DND-41 (cell line): ENCODE measurements at regions not wholly inside any gene's neighbourhood (a gene's known extent, or its start where the extent isn't known, plus 50 kb on each side); places are given as distances from the start of the nearest gene placed in this dataset.
"Not testable (repeated sequence)": the region's sequence is repeated elsewhere in the genome, so short reads cannot be mapped to it uniquely, and the experiment has no call there.

Source experiments
- ATAC-seq: fragments of 200-7000 bp; cut with Tn5 transposase; 3 replicates; pipeline ENCODE4 v1.9.1; 2021; ENCODE audit warnings: low read depth; ENCODE audit not compliant: insufficient read depth
- DNase-seq: peaks from one replicate; pipeline ENCODE4 v3.0.0-alpha.2; 2020
- H2AFZ ChIP-seq: 2 replicates; pipeline ENCODE4 v1.6.0; 2012; ENCODE audit warnings: low read depth, low read length
- H3K27ac ChIP-seq: 2 replicates; pipeline ENCODE4 v1.5.1; 2012; ENCODE audit warnings: low read length, inconsistent platforms
- H3K27me3 ChIP-seq: fragments of 200-600 bp; sonication (generic); 2 replicates; pipeline ENCODE4 v1.6.0; 2012; ENCODE audit warnings: low read length, mild to moderate bottlenecking, inconsistent platforms; ENCODE audit not compliant: insufficient read depth, poor library complexity
- H3K36me3 ChIP-seq: 2 replicates; pipeline ENCODE4 v1.5.1; 2012; ENCODE audit warnings: low read length, inconsistent platforms; ENCODE audit not compliant: insufficient read depth
- H3K4me1 ChIP-seq: 2 replicates; pipeline ENCODE4 v1.5.1; 2012; ENCODE audit warnings: mild to moderate bottlenecking, low read length; ENCODE audit not compliant: insufficient read depth
- H3K4me2 ChIP-seq: 2 replicates; pipeline ENCODE4 v1.6.0; 2012; ENCODE audit warnings: mild to moderate bottlenecking, moderate library complexity, low read length, inconsistent platforms; ENCODE audit not compliant: insufficient read depth
- H3K4me3 ChIP-seq, 2 experiments: fragments of 200-600 bp in 1 of 2; shearing (Covaris generic) in 1 of 2; 2 replicates each; pipeline ENCODE4 v1.5.1; 2012 to 2016; ENCODE audit warnings: inconsistent platforms in 2 of 2, low read length in 2 of 2, mild to moderate bottlenecking in 2 of 2, low read depth in 1 of 2, moderate library complexity in 1 of 2
- H3K79me2 ChIP-seq: 2 replicates; pipeline ENCODE4 v1.6.0; 2012; ENCODE audit warnings: low read length, inconsistent platforms; ENCODE audit not compliant: insufficient read depth
- H3K9ac ChIP-seq: 2 replicates; pipeline ENCODE4 v1.6.0; 2012; ENCODE audit warnings: low read depth, mild to moderate bottlenecking, inconsistent platforms, low read length, moderate library complexity
- H3K9me3 ChIP-seq: 2 replicates; pipeline ENCODE4 v1.5.1; 2012; ENCODE audit warnings: low read length, moderate library complexity, mild to moderate bottlenecking, inconsistent platforms; ENCODE audit not compliant: insufficient read depth, severe bottlenecking
- H4K20me1 ChIP-seq: 2 replicates; pipeline ENCODE4 v1.6.0; 2012; ENCODE audit warnings: low read length; ENCODE audit not compliant: insufficient read depth
- CTCF ChIP-seq: IDR thresholded peaks from 2 replicates; pipeline ENCODE4 v1.5.1; 2012; ENCODE audit warnings: borderline replicate concordance, low read length, moderate library complexity, mild to moderate bottlenecking; ENCODE audit not compliant: poor library complexity, severe bottlenecking; ENCODE audit errors: extremely low read depth
- EZH2 ChIP-seq: IDR thresholded peaks from 3 replicates; pipeline ENCODE4 v1.6.1; 2012; ENCODE audit warnings: borderline replicate concordance, low read depth, mild to moderate bottlenecking, moderate library complexity, low read length, inconsistent platforms; ENCODE audit not compliant: severe bottlenecking

- DNase-seq (no peak), ATAC-seq (no peak)
- Histone ChIP-seq H3K9me3 (no peaks in the 10 kb centered on the region), H3K36me3 (no peaks in the 10 kb centered on the region), H3K4me2 (no peak overlapping the region), H2AFZ (no peak overlapping the region), H3K9ac (no peak overlapping the region), H4K20me1 (no peaks in the 10 kb centered on the region), H3K4me3 (no peak overlapping the region), H3K27ac (no peak overlapping the region), H3K4me1 (no peaks in the 10 kb centered on the region), H3K79me2 (no peaks in the 10 kb centered on the region), H3K27me3 (peaks cover 2% of the 10 kb centered on the region)
- TF ChIP-seq CTCF = no peak
- TF ChIP-seq EZH2 = no peak
Measured at GRCh38 chr1:166418344-166418933, 251.6 kb upstream of the FAM78B start.

GRCh38 chr1:166422586-166422985 lies 255.8 kb upstream of the FAM78B start:
- H3K36me3 ChIP-seq, ATAC-seq, H3K79me2 ChIP-seq, H4K20me1 ChIP-seq, H3K27ac ChIP-seq, H3K9ac ChIP-seq, H3K4me2 ChIP-seq, DNase-seq, H3K9me3 ChIP-seq, H3K4me3 ChIP-seq, H2AFZ ChIP-seq, H3K4me1 ChIP-seq, H3K27me3 ChIP-seq: not testable (repeated sequence)

- Histone ChIP-seq H3K9me3 (no peaks in the 10 kb centered on the region), H2AFZ (no peak overlapping the region), H3K4me1 (no peaks in the 10 kb centered on the region), H3K9ac (no peak overlapping the region), H3K4me3 (no peak overlapping the region), H3K27me3 (no peaks in the 10 kb centered on the region), H3K36me3 (no peaks in the 10 kb centered on the region), H3K27ac (no peak overlapping the region), H3K79me2 (no peaks in the 10 kb centered on the region), H3K4me2 (no peak overlapping the region), H4K20me1 (no peaks in the 10 kb centered on the region)
- ATAC-seq = no peak
- DNase-seq = no peak
- TF ChIP-seq EZH2 (no peak), CTCF (no peak)
Measured at GRCh38 chr1:166432655-166433054, 265.9 kb upstream of the FAM78B start.

DNA sequence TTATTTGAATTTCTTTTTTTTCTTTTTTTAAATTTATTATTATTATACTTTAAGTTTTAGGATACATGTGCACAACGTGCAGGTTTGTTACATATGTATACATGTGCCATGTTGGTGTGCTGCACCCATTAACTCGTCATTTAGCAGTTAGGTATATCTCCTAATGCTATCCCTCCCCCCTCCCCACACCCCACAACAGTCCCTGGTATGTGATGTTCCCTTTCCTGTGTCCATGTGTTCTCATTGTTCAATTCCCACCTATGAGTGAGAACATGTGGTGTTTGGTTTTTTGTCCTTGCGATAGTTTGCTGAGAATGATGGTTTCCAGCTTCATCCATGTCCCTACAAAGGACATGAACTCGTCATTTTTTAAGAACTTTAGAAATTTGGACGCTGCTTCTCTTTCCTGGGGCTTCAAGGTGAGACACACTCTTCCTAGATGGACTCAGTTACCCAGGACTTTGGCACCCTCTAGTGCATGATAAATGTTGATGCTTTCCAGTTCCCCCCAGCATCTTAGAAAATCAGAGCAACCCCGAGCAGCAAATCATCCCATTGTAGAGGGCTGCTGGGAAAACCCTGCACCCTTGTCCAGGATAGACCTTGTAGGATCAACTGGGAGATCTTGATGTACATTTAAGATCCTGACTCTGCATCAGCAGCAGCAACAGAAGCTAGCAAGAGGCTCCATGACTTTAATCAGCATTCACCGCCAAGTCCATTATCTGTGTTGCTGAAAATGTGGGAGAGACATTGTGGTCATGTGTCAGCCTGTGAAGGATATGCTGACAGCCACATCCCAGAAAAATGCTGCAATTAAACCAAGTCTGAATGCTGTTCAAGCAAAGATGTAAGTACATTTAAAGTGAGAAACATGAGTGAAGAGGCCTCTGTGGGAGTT lies 266.9 kb upstream of the FAM78B start:
- not testable (repeated sequence) for H3K9me3 ChIP-seq, H3K36me3 ChIP-seq, H3K4me2 ChIP-seq, H4K20me1 ChIP-seq, H3K27me3 ChIP-seq, H3K4me3 ChIP-seq, H2AFZ ChIP-seq, H3K4me1 ChIP-seq, H3K9ac ChIP-seq, H3K27ac ChIP-seq, H3K79me2 ChIP-seq
- DNase-seq (peak; percentile 11), ATAC-seq (peak; percentile 49; the same call in 1 of the 3 replicates)
- peak; percentile 51 for TF ChIP-seq CTCF
